Ishikawa (cell line): ENCODE measurements at regions not wholly inside any gene's neighbourhood (a gene's known extent, or its start where the extent isn't known, plus 50 kb on each side); places are given as distances from the start of the nearest gene placed in this dataset.

Experiments
- CREB1 ChIP-seq: IDR thresholded peaks from 2 replicates; pipeline ENCODE4 v1.6.1; 2012; ENCODE audit warnings: low read depth
- EP300 ChIP-seq: IDR thresholded peaks from 2 replicates; pipeline ENCODE4 v1.6.1; 2012; ENCODE audit warnings: borderline replicate concordance
- FOXM1 ChIP-seq: IDR thresholded peaks from 2 replicates; pipeline ENCODE4 v1.6.1; 2012; ENCODE audit warnings: low read depth, borderline replicate concordance
- RAD21 ChIP-seq: IDR thresholded peaks from 2 replicates; pipeline ENCODE4 v1.6.1; 2012; ENCODE audit warnings: low read depth
- TEAD4 ChIP-seq: IDR thresholded peaks from 2 replicates; pipeline ENCODE4 v1.6.1; 2012
- YY1 ChIP-seq: IDR thresholded peaks from 2 replicates; pipeline ENCODE4 v1.6.1; 2012; ENCODE audit warnings: low read depth
- TF ChIP-seq, protein P1 (sequence below): IDR thresholded peaks from 2 replicates; pipeline ENCODE4 v1.6.1; 2012; ENCODE audit warnings: low read depth, mild to moderate bottlenecking
- TF ChIP-seq, protein P2 (sequence below): IDR thresholded peaks from 2 replicates; pipeline ENCODE4 v1.6.1; 2012

DNA sequence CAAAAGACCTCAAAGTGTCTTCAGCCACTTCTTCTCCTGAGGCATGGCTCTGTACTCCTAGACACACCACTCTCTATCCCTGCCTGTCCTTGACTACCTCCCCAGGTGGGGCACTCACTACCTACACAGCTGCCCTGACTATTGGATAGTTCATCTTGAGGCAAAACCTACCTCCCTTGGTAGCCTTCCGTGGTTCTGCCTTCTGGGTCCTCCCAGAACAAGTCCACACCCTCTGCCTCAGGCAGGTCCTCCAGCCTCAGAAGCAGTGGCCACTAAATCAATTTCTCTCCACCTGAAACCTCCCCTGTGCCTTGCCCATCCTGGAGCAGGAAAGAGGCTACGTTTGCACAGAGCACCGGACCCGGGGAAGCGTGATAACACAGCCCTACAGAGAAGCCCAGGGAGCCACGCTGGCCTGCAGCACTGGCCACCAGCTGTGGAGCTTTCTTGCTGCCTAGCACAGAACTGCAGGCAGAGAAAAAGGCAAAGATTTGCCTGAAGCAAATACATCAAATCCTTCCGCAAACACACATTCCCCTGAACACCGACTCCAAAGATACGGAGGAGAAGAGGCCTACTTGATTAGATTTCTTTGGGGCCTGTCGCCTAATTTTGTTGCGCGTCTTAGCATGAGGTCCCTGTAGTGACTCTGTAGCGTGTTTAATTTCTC lies 141.8 kb downstream of the C9orf50 start:
- TF ChIP-seq TEAD4 (no peak), YY1 (no peak), EP300 (no peak), CREB1 (no peak), FOXM1 (no peak), RAD21 (no peak)
- TF ChIP-seq, protein P1, sequence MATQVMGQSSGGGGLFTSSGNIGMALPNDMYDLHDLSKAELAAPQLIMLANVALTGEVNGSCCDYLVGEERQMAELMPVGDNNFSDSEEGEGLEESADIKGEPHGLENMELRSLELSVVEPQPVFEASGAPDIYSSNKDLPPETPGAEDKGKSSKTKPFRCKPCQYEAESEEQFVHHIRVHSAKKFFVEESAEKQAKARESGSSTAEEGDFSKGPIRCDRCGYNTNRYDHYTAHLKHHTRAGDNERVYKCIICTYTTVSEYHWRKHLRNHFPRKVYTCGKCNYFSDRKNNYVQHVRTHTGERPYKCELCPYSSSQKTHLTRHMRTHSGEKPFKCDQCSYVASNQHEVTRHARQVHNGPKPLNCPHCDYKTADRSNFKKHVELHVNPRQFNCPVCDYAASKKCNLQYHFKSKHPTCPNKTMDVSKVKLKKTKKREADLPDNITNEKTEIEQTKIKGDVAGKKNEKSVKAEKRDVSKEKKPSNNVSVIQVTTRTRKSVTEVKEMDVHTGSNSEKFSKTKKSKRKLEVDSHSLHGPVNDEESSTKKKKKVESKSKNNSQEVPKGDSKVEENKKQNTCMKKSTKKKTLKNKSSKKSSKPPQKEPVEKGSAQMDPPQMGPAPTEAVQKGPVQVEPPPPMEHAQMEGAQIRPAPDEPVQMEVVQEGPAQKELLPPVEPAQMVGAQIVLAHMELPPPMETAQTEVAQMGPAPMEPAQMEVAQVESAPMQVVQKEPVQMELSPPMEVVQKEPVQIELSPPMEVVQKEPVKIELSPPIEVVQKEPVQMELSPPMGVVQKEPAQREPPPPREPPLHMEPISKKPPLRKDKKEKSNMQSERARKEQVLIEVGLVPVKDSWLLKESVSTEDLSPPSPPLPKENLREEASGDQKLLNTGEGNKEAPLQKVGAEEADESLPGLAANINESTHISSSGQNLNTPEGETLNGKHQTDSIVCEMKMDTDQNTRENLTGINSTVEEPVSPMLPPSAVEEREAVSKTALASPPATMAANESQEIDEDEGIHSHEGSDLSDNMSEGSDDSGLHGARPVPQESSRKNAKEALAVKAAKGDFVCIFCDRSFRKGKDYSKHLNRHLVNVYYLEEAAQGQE: no peak
- TF ChIP-seq, protein P2, sequence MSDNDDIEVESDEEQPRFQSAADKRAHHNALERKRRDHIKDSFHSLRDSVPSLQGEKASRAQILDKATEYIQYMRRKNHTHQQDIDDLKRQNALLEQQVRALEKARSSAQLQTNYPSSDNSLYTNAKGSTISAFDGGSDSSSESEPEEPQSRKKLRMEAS: no peak
